RWPE2 (cell line): ENCODE measurements at regions not wholly inside any gene's neighbourhood (a gene's known extent, or its start where the extent isn't known, plus 50 kb on each side); places are given as distances from the start of the nearest gene placed in this dataset.
"Not testable (repeated sequence)": the region's sequence is repeated elsewhere in the genome, so short reads cannot be mapped to it uniquely, and the experiment has no call there.

ENCODE experiments used
- ATAC-seq: fragments of 200-7000 bp; cut with Tn5 transposase; 3 replicates; pipeline ENCODE4 v1.9.1; 2021; ENCODE audit warnings: low read depth
- DNase-seq: peaks from one replicate; pipeline ENCODE4 v3.0.0-alpha.2; 2020; ENCODE audit warnings: low spot score
- H3K27ac ChIP-seq: fragments of 450-650 bp; 2 replicates; pipeline ENCODE4 v1.5.1; 2017; ENCODE audit warnings: mild to moderate bottlenecking; ENCODE audit not compliant: poor library complexity, severe bottlenecking
- H3K27me3 ChIP-seq: fragments of 250-450 bp; sonication (Bioruptor Pico); 2 replicates; pipeline ENCODE4 v1.5.1; 2021; ENCODE audit warnings: mild to moderate bottlenecking, moderate library complexity; ENCODE audit not compliant: insufficient read depth, poor library complexity, severe bottlenecking
- H3K36me3 ChIP-seq: fragments of 250-450 bp; sonication (Bioruptor Pico); 2 replicates; pipeline ENCODE4 v1.5.1; 2020; ENCODE audit warnings: low read depth, mild to moderate bottlenecking, moderate library complexity
- H3K4me1 ChIP-seq: fragments of 250-450 bp; sonication (Bioruptor Pico); 2 replicates; pipeline ENCODE4 v1.5.1; 2021; ENCODE audit warnings: mild to moderate bottlenecking, moderate library complexity; ENCODE audit not compliant: insufficient read depth, poor library complexity, severe bottlenecking
- H3K4me3 ChIP-seq: fragments of 250-450 bp; sonication (Bioruptor Pico); 2 replicates; pipeline ENCODE4 v1.5.1; 2021; ENCODE audit warnings: mild to moderate bottlenecking, moderate library complexity; ENCODE audit not compliant: severe bottlenecking
- H3K9me3 ChIP-seq: fragments of 250-450 bp; sonication (Bioruptor Pico); 2 replicates; pipeline ENCODE4 v1.5.1; 2021; ENCODE audit warnings: mild to moderate bottlenecking, moderate library complexity; ENCODE audit not compliant: severe bottlenecking
- TF ChIP-seq, protein P1 (sequence below): fragments of 450-650 bp; IDR thresholded peaks from one replicate; pipeline ENCODE4 v1.5.1; 2017; ENCODE audit warnings: mild to moderate bottlenecking, moderate library complexity; ENCODE audit not compliant: poor library complexity, severe bottlenecking

DNA sequence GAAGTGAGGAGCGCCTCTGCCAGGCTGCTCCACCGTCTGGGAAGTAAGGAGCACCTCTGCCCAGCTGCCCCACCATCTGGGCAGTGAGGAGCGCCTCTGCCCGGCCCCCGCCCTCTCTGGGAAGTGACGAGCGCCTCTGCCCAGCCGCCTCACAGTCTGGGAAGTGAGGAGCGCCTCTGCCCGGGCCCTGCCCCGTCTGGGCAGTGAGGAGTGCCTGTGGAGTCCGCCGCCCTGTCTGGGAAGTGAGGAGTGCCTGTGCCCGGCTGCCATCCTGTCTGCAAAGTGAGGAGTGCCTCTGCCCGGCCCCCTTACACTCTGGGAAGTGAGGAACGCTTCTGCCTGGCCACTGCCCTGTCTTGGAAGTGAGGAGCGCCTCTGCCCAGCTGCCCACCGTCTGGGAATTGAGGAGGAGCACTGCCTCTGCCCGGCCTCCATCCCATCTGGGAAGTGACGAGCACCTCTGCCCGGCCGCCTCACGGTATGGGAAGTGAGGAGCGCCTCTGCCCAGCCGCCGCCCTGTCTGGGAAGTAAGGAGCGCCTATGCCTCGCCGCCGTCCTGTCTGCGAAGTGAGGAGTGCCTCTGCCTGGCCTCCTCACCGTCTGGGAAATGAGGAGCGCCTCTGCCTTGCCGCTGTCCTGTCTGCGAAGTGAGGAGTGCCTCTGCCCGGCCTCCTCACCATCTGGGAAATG, 576.2 kb upstream of the C9orf72 start:
- DNase-seq, ATAC-seq, H3K9me3 ChIP-seq, H3K4me3 ChIP-seq, H3K4me1 ChIP-seq, H3K27ac ChIP-seq, H3K36me3 ChIP-seq, H3K27me3 ChIP-seq: not testable (repeated sequence)

GRCh38 chr9:28155067-28155466, 581.8 kb upstream of the C9orf72 start:
- Histone ChIP-seq H3K4me3 (no peak overlapping the region), H3K4me1 (no peaks in the 10 kb centered on the region), H3K27me3 (no peaks in the 10 kb centered on the region), H3K36me3 (no peaks in the 10 kb centered on the region), H3K27ac (no peak overlapping the region), H3K9me3 (no peaks in the 10 kb centered on the region)
- TF ChIP-seq, protein P1, sequence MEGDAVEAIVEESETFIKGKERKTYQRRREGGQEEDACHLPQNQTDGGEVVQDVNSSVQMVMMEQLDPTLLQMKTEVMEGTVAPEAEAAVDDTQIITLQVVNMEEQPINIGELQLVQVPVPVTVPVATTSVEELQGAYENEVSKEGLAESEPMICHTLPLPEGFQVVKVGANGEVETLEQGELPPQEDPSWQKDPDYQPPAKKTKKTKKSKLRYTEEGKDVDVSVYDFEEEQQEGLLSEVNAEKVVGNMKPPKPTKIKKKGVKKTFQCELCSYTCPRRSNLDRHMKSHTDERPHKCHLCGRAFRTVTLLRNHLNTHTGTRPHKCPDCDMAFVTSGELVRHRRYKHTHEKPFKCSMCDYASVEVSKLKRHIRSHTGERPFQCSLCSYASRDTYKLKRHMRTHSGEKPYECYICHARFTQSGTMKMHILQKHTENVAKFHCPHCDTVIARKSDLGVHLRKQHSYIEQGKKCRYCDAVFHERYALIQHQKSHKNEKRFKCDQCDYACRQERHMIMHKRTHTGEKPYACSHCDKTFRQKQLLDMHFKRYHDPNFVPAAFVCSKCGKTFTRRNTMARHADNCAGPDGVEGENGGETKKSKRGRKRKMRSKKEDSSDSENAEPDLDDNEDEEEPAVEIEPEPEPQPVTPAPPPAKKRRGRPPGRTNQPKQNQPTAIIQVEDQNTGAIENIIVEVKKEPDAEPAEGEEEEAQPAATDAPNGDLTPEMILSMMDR: no peak
- DNase-seq (no peak), ATAC-seq (no peak)

GRCh38 chr9:28155671-28156070, 582.4 kb upstream of the C9orf72 start:
- Histone ChIP-seq H3K36me3 (no peaks in the 10 kb centered on the region), H3K27me3 (no peaks in the 10 kb centered on the region), H3K27ac (no peak overlapping the region), H3K4me3 (no peak overlapping the region), H3K4me1 (no peaks in the 10 kb centered on the region), H3K9me3 (no peaks in the 10 kb centered on the region)
- TF ChIP-seq, protein P1: no peak
- DNase-seq (no peak), ATAC-seq (no peak)

- Histone ChIP-seq H3K4me3 (no peak overlapping the region), H3K4me1 (no peaks in the 10 kb centered on the region), H3K36me3 (no peaks in the 10 kb centered on the region), H3K27ac (no peak overlapping the region), H3K27me3 (no peaks in the 10 kb centered on the region), H3K9me3 (no peaks in the 10 kb centered on the region)
- no peak for ATAC-seq
- no peak for DNase-seq
- TF ChIP-seq, protein P1: no peak
Measured at GRCh38 chr9:28158451-28158850, 585.2 kb upstream of the C9orf72 start.

DNA sequence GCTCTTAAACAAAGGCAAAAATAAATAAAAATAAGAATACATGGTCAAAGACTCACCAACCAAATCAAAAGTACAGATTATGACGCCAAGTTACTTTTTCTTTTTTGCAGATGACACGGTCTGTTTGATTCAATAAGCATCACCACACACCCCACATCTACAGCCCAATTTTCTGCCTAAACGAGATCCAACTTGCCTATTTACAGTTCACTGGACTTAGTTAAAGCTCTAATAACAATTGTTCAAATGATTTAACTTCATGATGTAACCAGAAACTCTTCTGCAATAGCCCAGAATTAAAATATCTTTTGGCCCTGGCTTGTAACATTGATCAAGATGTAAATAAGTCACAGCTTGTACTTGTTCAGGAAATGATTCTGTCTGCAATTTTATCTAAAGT, 590.3 kb upstream of the C9orf72 start:
- TF ChIP-seq, protein P1: no peak
- Histone ChIP-seq H3K4me3 (no peak overlapping the region), H3K27ac (no peak overlapping the region), H3K9me3 (no peaks in the 10 kb centered on the region), H3K4me1 (no peaks in the 10 kb centered on the region), H3K27me3 (no peaks in the 10 kb centered on the region), H3K36me3 (no peaks in the 10 kb centered on the region)
- DNase-seq (no peak), ATAC-seq (no peak)
